MM.1S (cell line): ENCODE measurements at regions not wholly inside any gene's neighbourhood (a gene's known extent, or its start where the extent isn't known, plus 50 kb on each side); places are given as distances from the start of the nearest gene placed in this dataset.

Experiments
- EZH2 ChIP-seq: fragments of 300-600 bp; sonication (generic); optimal IDR thresholded peaks from 2 replicates; pipeline ENCODE3; 2017; ENCODE audit warnings: low read depth, mild to moderate bottlenecking, antibody characterized with exemption, low read length, mixed read lengths
- TF ChIP-seq, protein P1 (sequence below): fragments of 300-600 bp; sonication (generic); IDR thresholded peaks from 2 replicates; pipeline ENCODE4 v1.5.1; 2016; ENCODE audit warnings: antibody characterized with exemption, low read length, mixed read lengths

GRCh38 chr2:207219081-207219630, 53.4 kb upstream of the KLF7 start:
- TF ChIP-seq, protein P1, sequence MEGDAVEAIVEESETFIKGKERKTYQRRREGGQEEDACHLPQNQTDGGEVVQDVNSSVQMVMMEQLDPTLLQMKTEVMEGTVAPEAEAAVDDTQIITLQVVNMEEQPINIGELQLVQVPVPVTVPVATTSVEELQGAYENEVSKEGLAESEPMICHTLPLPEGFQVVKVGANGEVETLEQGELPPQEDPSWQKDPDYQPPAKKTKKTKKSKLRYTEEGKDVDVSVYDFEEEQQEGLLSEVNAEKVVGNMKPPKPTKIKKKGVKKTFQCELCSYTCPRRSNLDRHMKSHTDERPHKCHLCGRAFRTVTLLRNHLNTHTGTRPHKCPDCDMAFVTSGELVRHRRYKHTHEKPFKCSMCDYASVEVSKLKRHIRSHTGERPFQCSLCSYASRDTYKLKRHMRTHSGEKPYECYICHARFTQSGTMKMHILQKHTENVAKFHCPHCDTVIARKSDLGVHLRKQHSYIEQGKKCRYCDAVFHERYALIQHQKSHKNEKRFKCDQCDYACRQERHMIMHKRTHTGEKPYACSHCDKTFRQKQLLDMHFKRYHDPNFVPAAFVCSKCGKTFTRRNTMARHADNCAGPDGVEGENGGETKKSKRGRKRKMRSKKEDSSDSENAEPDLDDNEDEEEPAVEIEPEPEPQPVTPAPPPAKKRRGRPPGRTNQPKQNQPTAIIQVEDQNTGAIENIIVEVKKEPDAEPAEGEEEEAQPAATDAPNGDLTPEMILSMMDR: no peak
- TF ChIP-seq EZH2: no peak
